Panc1 (cell line): ENCODE measurements at regions not wholly inside any gene's neighbourhood (a gene's known extent, or its start where the extent isn't known, plus 50 kb on each side); places are given as distances from the start of the nearest gene placed in this dataset.

Source experiments
- ATAC-seq: fragments of 200-7000 bp; cut with Tn5 transposase; 2 replicates; pipeline ENCODE4 v1.9.1; 2020; ENCODE audit warnings: mild to moderate bottlenecking, moderate library complexity
- BruUV-seq: library from RNA; stranded (reverse); fragments of 400-500 nt; replicated peaks from 2 replicates; lab custom pipeline; 2021; lab: Mats Ljungman, UMichigan
- CTCF ChIA-PET: fragments of 300-600 bp; sonication (Branson Sonifier 250); formaldehyde crosslinking; loops from one replicate; lab custom pipeline; 2022; ENCODE audit warnings: antibody characterized with exemption; lab: Charles Lee
- POLR2A ChIA-PET: fragments of 300-600 bp; sonication (Branson Sonifier 250); formaldehyde crosslinking; loops from one replicate; lab custom pipeline; 2022; ENCODE audit warnings: antibody characterized with exemption; lab: Charles Lee
- DNase-seq: peaks from one replicate; pipeline ENCODE4 v3.0.0-alpha.2; 2010; ENCODE audit warnings: low read depth, low spot score
- H3K27ac ChIP-seq: 2 replicates; pipeline ENCODE4 v1.5.1; 2011; ENCODE audit warnings: mild to moderate bottlenecking, low read length, inconsistent platforms
- H3K27me3 ChIP-seq: fragments of 200-500 bp; sonication (Bioruptor generic); 2 replicates; pipeline ENCODE4 v1.6.0; 2014; ENCODE audit warnings: low read length, inconsistent platforms; ENCODE audit not compliant: control insufficient read depth, insufficient read depth
- H3K36me3 ChIP-seq: fragments of 200-500 bp; sonication (Bioruptor generic); 2 replicates; pipeline ENCODE4 v1.5.1; 2014; ENCODE audit warnings: inconsistent platforms, mild to moderate bottlenecking, low read length, moderate library complexity; ENCODE audit not compliant: control insufficient read depth, insufficient read depth
- H3K4me1 ChIP-seq: 2 replicates; pipeline ENCODE4 v1.5.1; 2011; ENCODE audit warnings: inconsistent platforms, mild to moderate bottlenecking, low read length, moderate library complexity; ENCODE audit not compliant: control insufficient read depth, insufficient read depth
- H3K4me3 ChIP-seq, 2 experiments: 2 replicates each; pipeline ENCODE4 v1.5.1; 2011 to 2012; ENCODE audit warnings: low read depth in 2 of 2, low read length in 2 of 2, mild to moderate bottlenecking in 2 of 2, inconsistent platforms in 1 of 2, moderate library complexity in 1 of 2
- H3K9me3 ChIP-seq: fragments of 200-500 bp; sonication (Bioruptor generic); 2 replicates; pipeline ENCODE4 v1.5.1; 2014; ENCODE audit warnings: low read depth, mild to moderate bottlenecking, inconsistent platforms, low read length, moderate library complexity; ENCODE audit not compliant: control insufficient read depth, insufficient read depth
- CTCF ChIP-seq: fragments of 450-650 bp; IDR thresholded peaks from 2 replicates; pipeline ENCODE4 v1.5.1; 2017; ENCODE audit warnings: mild to moderate bottlenecking
- POLR2AphosphoS5 ChIP-seq: IDR thresholded peaks from 2 replicates; pipeline ENCODE4 v1.6.1; 2012; ENCODE audit warnings: mild to moderate bottlenecking, low read depth, low read length, moderate library complexity
- REST ChIP-seq, 2 experiments: IDR thresholded peaks; 2 replicates each; pipeline ENCODE4 v1.6.1; 2011 to 2012; ENCODE audit warnings: low read depth in 2 of 2, control low read depth in 1 of 2, low read length in 1 of 2, mild to moderate bottlenecking in 1 of 2, moderate library complexity in 1 of 2; ENCODE audit not compliant: insufficient read depth in 1 of 2
- SIN3A ChIP-seq: IDR thresholded peaks from 2 replicates; pipeline ENCODE4 v1.6.1; 2012; ENCODE audit warnings: low read depth, mild to moderate bottlenecking, low read length, moderate library complexity, borderline replicate concordance; ENCODE audit not compliant: insufficient read depth
- TCF7L2 ChIP-seq: IDR thresholded peaks from 2 replicates; pipeline ENCODE4 v1.6.1; 2011; ENCODE audit warnings: mild to moderate bottlenecking, low read depth, low read length, inconsistent platforms
- in situ Hi-C: cut with HindIII; loops from 2 replicates; pipeline ENCODE4 v1.10.0; 2016; ENCODE audit warnings: low sequenced_read_pairs, low pct_unique_long_range_greater_than_20kb
- intact Hi-C: fragments of 100-400 bp; cut with micrococcal nuclease; formaldehyde crosslinking; loops from one replicate; pipeline ENCODE4 v1.10.0; 2022; ENCODE audit not compliant: unreplicated experiment

GRCh38 chr14:25929881-25930615 is 667.8 kb downstream of the NOVA1 start:
- H3K4me1 ChIP-seq, result no peaks in the 10 kb centered on the region
- no peaks in the 10 kb centered on the region for H3K36me3 ChIP-seq
- no TSS peak for BruUV-seq
- POLR2A ChIA-PET, result no interaction called here
- ATAC-seq (no peak), DNase-seq (no peak)
- H3K4me3 ChIP-seq, result no peak overlapping the region
- H3K9me3 ChIP-seq, result no peaks in the 10 kb centered on the region; the same call in 1 of the 2 replicates
- H3K27me3 ChIP-seq, result no peaks in the 10 kb centered on the region
- no peak overlapping the region for H3K27ac ChIP-seq
- intact Hi-C loops (no loop called here), in situ Hi-C loops (no loop called here)
- CTCF ChIA-PET, result no interaction called here
- TF ChIP-seq SIN3A (no peak), TCF7L2 (no peak), POLR2AphosphoS5 (no peak), REST (IDR thresholded peaks at IDR 0.05; ENCODE audit: insufficient read depth in 1 of 2, low read depth in 2 of 2, low read length in 1 of 2) (no peak), CTCF (no peak)

GRCh38 chr14:25911831-25912230 is 686.0 kb downstream of the NOVA1 start:
- Histone ChIP-seq H3K4me1 (no peaks in the 10 kb centered on the region), H3K27me3 (no peaks in the 10 kb centered on the region), H3K27ac (no peak overlapping the region), H3K9me3 (no peaks in the 10 kb centered on the region), H3K36me3 (no peaks in the 10 kb centered on the region), H3K4me3 (no peak overlapping the region)
- ChIA-PET POLR2A (no interaction called here), CTCF (no interaction called here)
- no peak for TF ChIP-seq POLR2AphosphoS5
- no TSS peak for BruUV-seq
- in situ Hi-C loops (no loop called here), intact Hi-C loops (no loop called here)
- no peak for ATAC-seq
- no peak for DNase-seq

- CTCF ChIA-PET, result no interaction called here
- POLR2A ChIA-PET, result no interaction called here
- no peak for TF ChIP-seq SIN3A
- DNase-seq (no peak), ATAC-seq (no peak)
- Histone ChIP-seq H3K9me3 (no peaks in the 10 kb centered on the region), H3K4me3 (no peak overlapping the region), H3K27me3 (no peaks in the 10 kb centered on the region), H3K27ac (no peak overlapping the region), H3K4me1 (no peaks in the 10 kb centered on the region), H3K36me3 (no peaks in the 10 kb centered on the region)
- in situ Hi-C loops, result no loop called here
- intact Hi-C loops, result no loop called here
- BruUV-seq, result no TSS peak
These were observed 688.6 kb downstream of the NOVA1 start for GRCh38 chr14:25909045-25909747.
